SU-DHL-6 (cell line): ENCODE measurements at regions not wholly inside any gene's neighbourhood (a gene's known extent, or its start where the extent isn't known, plus 50 kb on each side); places are given as distances from the start of the nearest gene placed in this dataset.

ENCODE experiments used
- CTCF ChIP-seq: fragments of 200-600 bp; sonication (generic); IDR thresholded peaks from one replicate; pipeline ENCODE4 v1.5.1; 2017; ENCODE audit warnings: antibody characterized with exemption, mild to moderate bottlenecking, low read length, moderate library complexity; ENCODE audit not compliant: insufficient read depth, poor library complexity, severe bottlenecking
- EZH2phosphoT487 ChIP-seq: fragments of 200-600 bp; sonication (generic), shearing (Covaris generic); conservative IDR thresholded peaks from 2 replicates; pipeline ENCODE4 v1.6.1; 2018; ENCODE audit warnings: mild to moderate bottlenecking, antibody characterized with exemption, low read length, moderate library complexity, mixed read lengths

DNA sequence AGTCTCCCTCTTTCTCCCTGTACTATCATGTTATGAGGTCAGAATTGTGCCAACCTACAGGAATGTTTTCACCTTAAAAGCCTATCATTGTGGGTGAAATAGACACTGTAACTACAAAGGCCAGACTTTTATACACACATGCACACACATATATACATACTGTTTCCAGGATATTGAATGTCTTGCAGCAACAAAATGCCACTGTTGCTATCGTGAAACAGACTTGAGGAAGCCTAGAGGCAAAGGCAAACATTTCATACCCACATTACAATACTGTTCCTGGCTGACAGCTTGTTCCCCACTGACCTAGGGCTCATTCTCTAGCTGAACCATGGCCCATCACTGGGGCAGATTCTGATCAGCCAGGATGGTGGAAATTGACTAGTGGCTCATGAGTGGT lies 125.1 kb upstream of the DUSP10 start:
- TF ChIP-seq CTCF: no peak
- no peak for TF ChIP-seq EZH2phosphoT487
